Spleen (tissue), 7 donors: ENCODE measurements at regions not wholly inside any gene's neighbourhood (a gene's known extent, or its start where the extent isn't known, plus 50 kb on each side); places are given as distances from the start of the nearest gene placed in this dataset.

Experiments used
- POLR2A ChIP-seq, 3 donors: fragments of 450-650 bp; IDR thresholded peaks; one replicate each; pipeline ENCODE4 v1.5.1; 2017; ENCODE audit warnings: antibody characterized with exemption in 3 of 3, mild to moderate bottlenecking in 1 of 3
- TF ChIP-seq, protein P1 (sequence below), 11 experiments: fragments of 200-600 bp in 7 of 11; fragments of 450-650 bp in 4 of 11; sonication (generic) in 4 of 11; IDR thresholded peaks in 8 of 11; conservative IDR thresholded peaks in 3 of 11; 1 replicate in 7 of 11; 2 replicates in 4 of 11; pipeline versions ENCODE4 v1.4.0 to v1.8.0; 2016 to 2021; ENCODE audit warnings: antibody characterized with exemption in 11 of 11, inconsistent platforms in 4 of 11, mild to moderate bottlenecking in 1 of 11
- donor health status: DM: no; HTN: no; CAD: no; lungs with moderate emphysema.
- donor health status: DM: no; HTN: no; CAD: no.
- donor health status: DM: no; HTN: no; CAD: no.

DNA sequence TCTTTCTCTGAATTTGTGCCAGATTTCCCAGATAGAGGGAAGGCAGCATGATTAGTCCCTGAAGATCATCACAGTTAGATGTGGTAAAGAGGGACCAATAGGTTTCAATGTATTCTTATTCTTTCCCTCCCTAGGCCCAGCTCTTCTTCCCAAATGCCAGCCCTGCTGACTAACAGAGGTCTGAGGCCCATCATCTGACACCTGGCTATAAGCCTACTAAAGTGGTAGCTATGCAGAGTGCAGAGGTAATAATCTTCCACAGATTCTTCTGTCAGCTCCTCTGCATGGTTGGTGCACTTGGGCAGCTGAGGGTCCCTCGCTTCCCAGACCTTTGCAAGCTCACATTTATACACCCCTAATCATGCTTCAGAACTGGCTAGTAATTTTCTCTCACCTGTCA is 63.7 kb upstream of the PZP start:
- TF ChIP-seq, protein P1, sequence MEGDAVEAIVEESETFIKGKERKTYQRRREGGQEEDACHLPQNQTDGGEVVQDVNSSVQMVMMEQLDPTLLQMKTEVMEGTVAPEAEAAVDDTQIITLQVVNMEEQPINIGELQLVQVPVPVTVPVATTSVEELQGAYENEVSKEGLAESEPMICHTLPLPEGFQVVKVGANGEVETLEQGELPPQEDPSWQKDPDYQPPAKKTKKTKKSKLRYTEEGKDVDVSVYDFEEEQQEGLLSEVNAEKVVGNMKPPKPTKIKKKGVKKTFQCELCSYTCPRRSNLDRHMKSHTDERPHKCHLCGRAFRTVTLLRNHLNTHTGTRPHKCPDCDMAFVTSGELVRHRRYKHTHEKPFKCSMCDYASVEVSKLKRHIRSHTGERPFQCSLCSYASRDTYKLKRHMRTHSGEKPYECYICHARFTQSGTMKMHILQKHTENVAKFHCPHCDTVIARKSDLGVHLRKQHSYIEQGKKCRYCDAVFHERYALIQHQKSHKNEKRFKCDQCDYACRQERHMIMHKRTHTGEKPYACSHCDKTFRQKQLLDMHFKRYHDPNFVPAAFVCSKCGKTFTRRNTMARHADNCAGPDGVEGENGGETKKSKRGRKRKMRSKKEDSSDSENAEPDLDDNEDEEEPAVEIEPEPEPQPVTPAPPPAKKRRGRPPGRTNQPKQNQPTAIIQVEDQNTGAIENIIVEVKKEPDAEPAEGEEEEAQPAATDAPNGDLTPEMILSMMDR (IDR thresholded peaks at IDR 0.05 in 8 of 11, conservative IDR thresholded peaks at IDR 0.05 in 3 of 11): no peak
- no peak for TF ChIP-seq POLR2A (IDR thresholded peaks at IDR 0.05)
